HL-60/S4 treated with phorbol 12-myristate 13-acetate at 8.2 ng/mL for 4 days and 3 days (cell line): ENCODE measurements at regions not wholly inside any gene's neighbourhood (a gene's known extent, or its start where the extent isn't known, plus 50 kb on each side); places are given as distances from the start of the nearest gene placed in this dataset.
"Not testable (repeated sequence)": the region's sequence is repeated elsewhere in the genome, so short reads cannot be mapped to it uniquely, and the experiment has no call there.

Source experiments
- in situ Hi-C: fragments of 300-500 bp; cut with MboI; formaldehyde crosslinking; loops from 2 replicates; pipeline ENCODE4 v1.15.0; 2022; ENCODE audit warnings: low sequenced_read_pairs

GRCh38 chr2:66109419-66109818 lies 325.5 kb upstream of the MEIS1 start:
- in situ Hi-C loops = no loop called here

- in situ Hi-C loops = no loop called here
Measured at GRCh38 chr2:66105066-66105753, 329.7 kb upstream of the MEIS1 start.

GRCh38 chr2:66103581-66103980 lies 331.3 kb upstream of the MEIS1 start:
- in situ Hi-C loops = no loop called here

DNA sequence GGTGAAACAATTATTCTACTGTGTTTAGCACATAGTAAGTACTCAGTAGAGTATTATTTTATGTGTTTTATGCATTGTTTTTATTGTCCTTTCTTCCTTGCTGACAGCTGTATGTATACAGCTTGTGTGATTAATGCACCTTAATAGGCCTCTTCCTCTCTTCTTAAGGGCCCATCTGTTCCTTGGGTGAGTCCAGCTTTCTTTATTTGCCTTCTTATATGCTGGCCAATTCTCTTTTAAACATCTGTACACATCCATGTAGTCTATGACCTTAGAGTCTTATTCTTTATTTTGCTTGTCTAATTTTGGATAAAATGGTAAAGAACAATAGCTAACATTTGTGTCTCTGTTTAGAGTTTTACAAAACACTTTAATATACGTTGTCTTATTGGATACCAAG lies 333.7 kb upstream of the MEIS1 start:
- in situ Hi-C loops = no loop called here

- in situ Hi-C loops = no loop called here
Measured at GRCh38 chr2:66095820-66096345, 339.0 kb upstream of the MEIS1 start.

DNA sequence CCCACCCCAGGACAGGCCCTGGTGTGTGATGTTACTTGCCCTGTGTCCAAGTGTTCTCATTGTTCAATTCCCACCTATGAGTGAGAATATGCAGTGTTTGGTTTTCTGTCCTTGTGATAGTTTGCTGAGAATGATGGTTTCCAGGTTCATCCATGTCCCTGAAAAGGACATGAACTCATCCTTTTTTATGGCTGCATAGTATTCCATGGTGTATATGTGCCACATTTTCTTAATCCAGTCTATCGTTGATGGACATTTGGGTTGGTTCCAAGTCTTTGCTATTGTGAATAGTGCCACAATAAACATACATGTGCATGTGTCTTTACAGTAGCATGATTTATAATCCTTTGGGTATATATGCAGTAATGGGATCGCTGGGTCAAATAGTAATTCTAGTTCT lies 340.2 kb upstream of the MEIS1 start:
- in situ Hi-C loops = not testable (repeated sequence)

- in situ Hi-C loops = no loop called here
Measured at GRCh38 chr2:66093371-66093770, 341.6 kb upstream of the MEIS1 start.

- in situ Hi-C loops = no loop called here
Measured at GRCh38 chr2:66084948-66085590, 349.9 kb upstream of the MEIS1 start.

- in situ Hi-C loops = no loop called here
Measured at GRCh38 chr2:66082581-66082980, 352.3 kb upstream of the MEIS1 start.

DNA sequence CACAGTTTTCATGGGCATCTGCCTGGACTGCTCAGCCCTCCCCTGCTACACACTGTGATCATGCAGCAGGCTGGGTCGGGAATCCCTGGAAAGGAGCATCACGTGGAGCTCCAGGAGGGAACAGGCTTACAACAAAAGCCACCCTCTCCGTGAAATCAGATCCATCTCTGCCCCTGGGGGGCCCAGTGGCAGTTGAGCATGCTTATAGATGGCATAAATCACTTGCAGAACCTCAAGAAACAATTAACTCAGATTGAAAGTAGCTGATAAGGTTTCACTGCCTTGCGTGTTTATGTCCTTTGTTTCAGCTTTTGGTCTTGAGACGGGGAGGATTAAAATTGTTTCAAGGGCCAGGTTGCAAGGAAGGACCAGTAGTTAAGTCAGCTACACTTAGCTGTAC lies 354.8 kb upstream of the MEIS1 start:
- in situ Hi-C loops = no loop called here

GRCh38 chr2:66073172-66073571 lies 361.8 kb upstream of the MEIS1 start:
- in situ Hi-C loops = no loop called here

GRCh38 chr2:66070721-66071602 lies 364.0 kb upstream of the MEIS1 start:
- in situ Hi-C loops = no loop called here

GRCh38 chr2:66069937-66070720 lies 364.8 kb upstream of the MEIS1 start:
- in situ Hi-C loops = no loop called here

GRCh38 chr2:66066032-66066431 lies 368.9 kb upstream of the MEIS1 start:
- in situ Hi-C loops = no loop called here

GRCh38 chr2:66059332-66059731 lies 375.6 kb upstream of the MEIS1 start:
- in situ Hi-C loops = no loop called here

- in situ Hi-C loops = no loop called here
Measured at GRCh38 chr2:66058675-66059074, 376.2 kb upstream of the MEIS1 start.

- in situ Hi-C loops = no loop called here
Measured at GRCh38 chr2:66057844-66058243, 377.1 kb upstream of the MEIS1 start.

GRCh38 chr2:66050392-66050791 lies 384.5 kb upstream of the MEIS1 start:
- in situ Hi-C loops = no loop called here

DNA sequence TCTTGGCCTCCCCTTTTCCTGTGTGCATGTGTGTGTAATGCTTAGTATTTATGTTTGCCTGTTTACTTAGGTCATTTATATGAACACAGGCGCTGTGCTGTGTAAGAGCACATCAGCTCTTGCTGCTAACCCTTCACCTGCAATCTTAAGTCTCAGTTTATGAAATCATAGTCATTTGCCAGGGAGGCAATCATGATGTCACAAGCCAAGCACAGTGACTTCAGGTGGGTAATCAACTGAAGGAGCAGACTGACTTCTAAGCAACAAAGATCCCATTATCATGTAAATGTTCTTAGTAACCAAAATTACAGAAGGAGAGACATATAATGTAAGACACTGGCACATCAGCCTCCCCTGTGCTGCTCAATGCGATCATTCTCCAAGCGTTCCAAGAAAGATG lies 386.3 kb upstream of the MEIS1 start:
- in situ Hi-C loops = no loop called here

- in situ Hi-C loops = no loop called here
Measured at GRCh38 chr2:66041902-66042657, 392.8 kb upstream of the MEIS1 start.
